ENCODE measurements at regions not wholly inside any gene's neighbourhood (a gene's known extent, or its start where the extent isn't known, plus 50 kb on each side); places are given as distances from the start of the nearest gene placed in this dataset.
"Not testable (repeated sequence)": the region's sequence is repeated elsewhere in the genome, so short reads cannot be mapped to it uniquely, and the experiment has no call there.

DNA sequence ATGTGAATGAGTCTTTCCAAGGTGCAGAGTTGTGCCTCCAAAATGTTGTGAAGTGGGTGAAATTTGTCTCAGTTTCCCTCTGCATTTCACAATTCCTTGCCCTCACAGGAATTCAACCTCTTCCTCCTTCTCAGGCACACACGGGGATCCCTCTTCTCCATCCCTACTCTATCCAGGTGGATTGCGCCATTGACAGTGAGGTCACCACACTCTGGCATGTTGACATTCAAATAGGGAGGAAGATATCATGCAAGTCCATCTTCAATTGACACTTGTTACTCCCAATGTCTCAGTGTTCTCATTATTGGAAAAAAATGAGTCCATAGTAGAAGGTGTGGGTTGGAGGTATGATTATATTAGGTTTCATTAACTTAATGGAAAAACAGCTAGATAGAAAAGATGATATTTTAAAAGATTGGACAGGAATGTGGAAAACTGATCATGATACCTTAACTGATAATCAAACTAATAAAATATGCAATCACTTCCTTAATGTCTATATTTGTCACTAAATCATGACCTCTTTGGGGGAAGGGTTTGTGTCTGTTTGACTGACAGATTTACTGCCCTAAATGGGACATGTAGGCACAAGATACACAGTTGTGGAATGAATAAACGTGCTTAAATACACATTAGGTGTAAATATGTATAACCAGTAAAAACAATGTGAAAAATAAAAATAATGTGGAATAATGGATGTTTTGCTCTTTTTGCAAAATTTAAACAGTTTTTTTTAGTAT, 213.8 kb upstream of the SLC8A1 start:
- intact Hi-C loops (cut with DNase I): no loop called here
- Histone ChIP-seq H3K27me3 (no peaks in the 10 kb centered on the region), H3K4me1 (no peaks in the 10 kb centered on the region), H3K4me3 (no peak overlapping the region), H3K36me3 (no peaks in the 10 kb centered on the region), H3K9me3 (no peaks in the 10 kb centered on the region), H3K27ac (no peak overlapping the region)
- ATAC-seq (no peak), DNase-seq (no peak)
- TF ChIP-seq, protein P1, sequence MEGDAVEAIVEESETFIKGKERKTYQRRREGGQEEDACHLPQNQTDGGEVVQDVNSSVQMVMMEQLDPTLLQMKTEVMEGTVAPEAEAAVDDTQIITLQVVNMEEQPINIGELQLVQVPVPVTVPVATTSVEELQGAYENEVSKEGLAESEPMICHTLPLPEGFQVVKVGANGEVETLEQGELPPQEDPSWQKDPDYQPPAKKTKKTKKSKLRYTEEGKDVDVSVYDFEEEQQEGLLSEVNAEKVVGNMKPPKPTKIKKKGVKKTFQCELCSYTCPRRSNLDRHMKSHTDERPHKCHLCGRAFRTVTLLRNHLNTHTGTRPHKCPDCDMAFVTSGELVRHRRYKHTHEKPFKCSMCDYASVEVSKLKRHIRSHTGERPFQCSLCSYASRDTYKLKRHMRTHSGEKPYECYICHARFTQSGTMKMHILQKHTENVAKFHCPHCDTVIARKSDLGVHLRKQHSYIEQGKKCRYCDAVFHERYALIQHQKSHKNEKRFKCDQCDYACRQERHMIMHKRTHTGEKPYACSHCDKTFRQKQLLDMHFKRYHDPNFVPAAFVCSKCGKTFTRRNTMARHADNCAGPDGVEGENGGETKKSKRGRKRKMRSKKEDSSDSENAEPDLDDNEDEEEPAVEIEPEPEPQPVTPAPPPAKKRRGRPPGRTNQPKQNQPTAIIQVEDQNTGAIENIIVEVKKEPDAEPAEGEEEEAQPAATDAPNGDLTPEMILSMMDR (IDR thresholded peaks at IDR 0.05): no peak
- no peak for TF ChIP-seq POLR2A (IDR thresholded peaks at IDR 0.05)
- WGBS (ENCODE audit: insufficient coverage, low coverage, low lambda C conversion rate, missing lambda C conversion rate): 30% methylated on average over 3 of the region's 3 CpGs

DNA sequence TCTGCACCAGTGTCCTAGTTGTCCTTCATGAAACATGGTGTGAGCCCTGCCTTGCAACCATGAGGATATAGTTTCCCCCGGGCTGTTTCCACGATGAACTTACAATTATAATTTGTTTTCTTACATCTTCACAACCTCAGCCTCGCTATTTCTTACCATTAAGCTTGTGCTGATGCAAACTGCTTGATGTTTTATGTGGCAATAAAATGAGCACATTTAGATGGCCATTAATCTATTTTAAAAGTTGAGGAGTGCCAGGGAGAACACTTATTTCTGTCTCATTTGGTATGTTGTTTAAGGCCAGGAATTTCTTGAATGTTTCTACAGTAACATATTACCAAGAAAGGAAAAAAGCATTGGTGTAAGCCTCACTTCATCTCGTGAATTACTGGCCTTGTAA, 214.5 kb upstream of the SLC8A1 start:
- H3K4me1 ChIP-seq: no peaks in the 10 kb centered on the region
- no peak for DNase-seq
- WGBS (ENCODE audit: insufficient coverage, low coverage, low lambda C conversion rate, missing lambda C conversion rate): 48% methylated on average over 4 of the region's 4 CpGs
- no peak for ATAC-seq
- TF ChIP-seq, protein P1 (IDR thresholded peaks at IDR 0.05): no peak
- TF ChIP-seq POLR2A (IDR thresholded peaks at IDR 0.05): no peak
- H3K9me3 ChIP-seq: no peaks in the 10 kb centered on the region
- intact Hi-C loops (cut with DNase I): no loop called here
- no peaks in the 10 kb centered on the region for H3K36me3 ChIP-seq
- no peaks in the 10 kb centered on the region for H3K27me3 ChIP-seq
- H3K27ac ChIP-seq: no peak overlapping the region
- no peak overlapping the region for H3K4me3 ChIP-seq

DNA sequence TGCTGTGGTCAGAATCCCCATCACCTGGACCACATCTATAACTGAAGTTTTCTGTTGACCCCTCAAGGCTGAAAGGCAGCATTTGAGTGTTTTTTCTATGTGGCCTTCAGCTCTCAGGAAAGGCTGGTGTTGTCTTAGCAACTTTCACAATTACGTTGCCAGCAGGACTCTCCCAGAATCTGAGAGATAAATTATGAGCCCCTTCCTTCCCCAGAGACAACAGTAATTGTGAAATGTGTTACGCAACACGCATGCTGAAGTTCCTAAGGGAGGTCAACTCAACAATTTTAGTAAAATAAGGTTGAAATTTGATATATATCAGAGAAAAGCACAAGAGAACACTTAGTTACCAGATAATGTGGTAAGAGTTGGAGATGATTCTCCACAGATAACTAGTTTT, 216.5 kb upstream of the SLC8A1 start:
- 39% methylated on average over 3 of the region's 3 CpGs for WGBS (ENCODE audit: insufficient coverage, low coverage, low lambda C conversion rate, missing lambda C conversion rate)
- no peaks in the 10 kb centered on the region for H3K36me3 ChIP-seq
- TF ChIP-seq POLR2A (IDR thresholded peaks at IDR 0.05): no peak
- TF ChIP-seq, protein P1 (IDR thresholded peaks at IDR 0.05): no peak
- no peaks in the 10 kb centered on the region for H3K9me3 ChIP-seq
- no peaks in the 10 kb centered on the region for H3K4me1 ChIP-seq
- ATAC-seq (peak in 1 of 4 donors; percentile 21), DNase-seq (no peak)
- H3K27me3 ChIP-seq: no peaks in the 10 kb centered on the region
- H3K27ac ChIP-seq: no peak overlapping the region
- H3K4me3 ChIP-seq: no peak overlapping the region
- intact Hi-C loops (cut with DNase I): no loop called here

DNA sequence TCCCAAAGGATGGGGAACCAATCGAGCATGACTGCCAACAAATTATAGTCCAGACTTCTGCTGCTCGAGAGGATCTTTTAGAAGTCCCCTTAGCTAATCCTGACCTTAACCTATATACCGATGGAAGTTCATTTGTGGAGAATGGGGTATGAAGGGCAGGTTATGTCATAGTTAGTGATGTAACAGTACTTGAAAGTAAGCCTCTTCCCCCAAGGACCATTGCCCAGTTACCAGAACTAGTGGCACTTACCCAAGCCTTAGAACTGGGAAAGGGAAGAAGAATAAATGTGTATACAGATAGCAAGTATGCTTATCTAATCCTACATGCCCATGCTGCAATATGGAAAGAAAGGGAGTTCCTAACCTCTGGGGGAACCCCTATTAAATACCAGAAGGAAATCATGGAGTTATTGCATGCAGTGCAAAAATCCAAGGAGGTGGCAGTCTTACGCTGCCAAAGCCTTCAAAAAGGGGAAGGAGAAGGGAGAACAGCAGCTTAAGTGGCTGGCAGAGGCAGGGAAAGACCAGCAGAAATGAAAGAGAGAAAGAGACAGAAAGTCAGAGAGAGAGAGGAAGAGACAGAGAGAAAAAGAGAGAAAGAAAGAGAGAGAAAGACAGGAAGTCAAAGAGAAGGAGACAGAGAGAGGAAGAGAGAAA, 224.4 kb upstream of the SLC8A1 start:
- H3K4me1 ChIP-seq; H3K4me3 ChIP-seq; intact Hi-C loops (cut with DNase I); DNase-seq; H3K9me3 ChIP-seq; H3K36me3 ChIP-seq; ATAC-seq; H3K27ac ChIP-seq; H3K27me3 ChIP-seq: not testable (repeated sequence)
- 38% methylated on average over 4 of the region's 4 CpGs for WGBS (ENCODE audit: insufficient coverage, low coverage, low lambda C conversion rate, missing lambda C conversion rate)

DNA sequence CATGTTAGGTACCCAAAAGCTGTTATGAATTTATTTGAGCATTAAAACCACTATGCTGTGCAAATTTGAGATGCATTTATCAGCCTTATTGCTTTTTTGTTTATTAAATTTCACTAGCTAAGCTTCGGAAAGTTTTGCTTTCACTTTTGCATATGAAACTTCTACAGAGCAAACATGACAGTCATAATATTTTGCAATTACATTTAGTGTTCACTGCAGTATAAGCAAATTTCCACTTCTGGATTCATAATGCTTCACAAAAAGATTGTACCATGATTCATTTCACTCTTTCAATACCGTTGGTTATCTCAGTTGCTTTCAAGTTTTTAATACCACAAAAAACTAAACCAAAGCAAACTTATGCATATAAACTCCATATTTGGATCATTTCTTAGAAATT, 228.7 kb upstream of the SLC8A1 start:
- Histone ChIP-seq H3K9me3 (no peaks in the 10 kb centered on the region), H3K36me3 (no peaks in the 10 kb centered on the region), H3K4me1 (no peaks in the 10 kb centered on the region), H3K4me3 (no peak overlapping the region), H3K27ac (no peak overlapping the region), H3K27me3 (no peaks in the 10 kb centered on the region)
- ATAC-seq (peak in 2 of 4 donors; percentile 20 to 23), DNase-seq (no peak)
- TF ChIP-seq, protein P1 (IDR thresholded peaks at IDR 0.05): no peak
- TF ChIP-seq POLR2A (IDR thresholded peaks at IDR 0.05): no peak
- intact Hi-C loops (cut with DNase I): no loop called here
- WGBS (ENCODE audit: insufficient coverage, low coverage, low lambda C conversion rate, missing lambda C conversion rate): 18% methylated on average over 2 of the region's 2 CpGs
